H9 (cell line): ENCODE measurements at regions not wholly inside any gene's neighbourhood (a gene's known extent, or its start where the extent isn't known, plus 50 kb on each side); places are given as distances from the start of the nearest gene placed in this dataset.
"Not testable (repeated sequence)": the region's sequence is repeated elsewhere in the genome, so short reads cannot be mapped to it uniquely, and the experiment has no call there.

Experiments
- DNase-seq: peaks from one replicate; pipeline ENCODE4 v3.0.0-alpha.2; 2017
- H2AFZ ChIP-seq: one replicate; pipeline ENCODE4 v1.6.1; 2013; ENCODE audit warnings: mild to moderate bottlenecking, low read length, control low read depth, moderate library complexity
- H2AK5ac ChIP-seq: 2 replicates; pipeline ENCODE4 v1.6.1; 2013; ENCODE audit warnings: low read length, control low read depth, mixed read lengths; ENCODE audit not compliant: insufficient read length
- H2BK120ac ChIP-seq: one replicate; pipeline ENCODE4 v1.6.1; 2013; ENCODE audit warnings: low read depth, mild to moderate bottlenecking, low read length, control low read depth, inconsistent platforms; ENCODE audit not compliant: poor library complexity, severe bottlenecking
- H2BK12ac ChIP-seq: 2 replicates; pipeline ENCODE4 v1.6.1; 2013; ENCODE audit warnings: low read length, control low read depth, mixed read lengths, low read depth; ENCODE audit not compliant: insufficient read length
- H2BK15ac ChIP-seq: 2 replicates; pipeline ENCODE4 v1.6.1; 2013; ENCODE audit warnings: low read depth, low read length, control low read depth
- H2BK20ac ChIP-seq: one replicate; pipeline ENCODE4 v1.6.1; 2013; ENCODE audit warnings: low read depth, mild to moderate bottlenecking, low read length, control low read depth, inconsistent platforms; ENCODE audit not compliant: poor library complexity, severe bottlenecking
- H2BK5ac ChIP-seq: 2 replicates; pipeline ENCODE4 v1.6.1; 2013; ENCODE audit warnings: low read length, control low read depth, mixed read lengths; ENCODE audit not compliant: insufficient read length
- H3K14ac ChIP-seq: 2 replicates; pipeline ENCODE4 v1.6.1; 2013; ENCODE audit warnings: low read length, control low read depth; ENCODE audit not compliant: insufficient read depth
- H3K18ac ChIP-seq: 2 replicates; pipeline ENCODE4 v1.6.1; 2013; ENCODE audit warnings: low read depth, mild to moderate bottlenecking, mixed read lengths, low read length, control low read depth; ENCODE audit not compliant: insufficient read length
- H3K23ac ChIP-seq: 2 replicates; pipeline ENCODE4 v1.6.1; 2013; ENCODE audit warnings: low read length, control low read depth, mixed read lengths, low read depth; ENCODE audit not compliant: insufficient read length
- H3K23me2 ChIP-seq: 2 replicates; pipeline ENCODE4 v1.6.1; 2013; ENCODE audit warnings: low read depth, mild to moderate bottlenecking, mixed read lengths, low read length, control low read depth; ENCODE audit not compliant: insufficient read length, poor library complexity, severe bottlenecking
- H3K27ac ChIP-seq: 2 replicates; pipeline ENCODE4 v1.5.1; 2013; ENCODE audit warnings: low read length, control low read depth, mixed read lengths, low read depth; ENCODE audit not compliant: insufficient read length
- H3K27me3 ChIP-seq: 2 replicates; pipeline ENCODE4 v1.6.1; 2013; ENCODE audit warnings: low read length, control low read depth, inconsistent platforms; ENCODE audit not compliant: insufficient read depth
- H3K4ac ChIP-seq: 2 replicates; pipeline ENCODE4 v1.6.1; 2013; ENCODE audit warnings: low read depth, mild to moderate bottlenecking, control low read depth, inconsistent platforms, low read length, moderate library complexity
- H3K4me1 ChIP-seq: 2 replicates; pipeline ENCODE4 v1.6.1; 2013; ENCODE audit warnings: low read length, control low read depth, inconsistent platforms; ENCODE audit not compliant: insufficient read depth
- H3K4me2 ChIP-seq: 2 replicates; pipeline ENCODE4 v1.6.1; 2013; ENCODE audit warnings: low read length, control low read depth, mixed read lengths; ENCODE audit not compliant: insufficient read length, insufficient read depth
- H3K56ac ChIP-seq: 2 replicates; pipeline ENCODE4 v1.6.1; 2013; ENCODE audit warnings: low read depth, mild to moderate bottlenecking, mixed read lengths, low read length, control low read depth; ENCODE audit not compliant: insufficient read length
- H3K79me1 ChIP-seq: 2 replicates; pipeline ENCODE4 v1.6.1; 2013; ENCODE audit warnings: low read depth, mild to moderate bottlenecking, moderate library complexity, low read length, control low read depth, inconsistent platforms; ENCODE audit not compliant: insufficient read depth, poor library complexity, severe bottlenecking
- H3K79me2 ChIP-seq: 2 replicates; pipeline ENCODE4 v1.6.1; 2013; ENCODE audit warnings: low read length, control low read depth, inconsistent platforms; ENCODE audit not compliant: insufficient read depth
- H3K9ac ChIP-seq: 2 replicates; pipeline ENCODE4 v1.6.1; 2013; ENCODE audit warnings: low read length, control low read depth, mixed read lengths; ENCODE audit not compliant: insufficient read length; ENCODE audit errors: extremely low read depth
- H3K9me3 ChIP-seq: one replicate; pipeline ENCODE4 v1.6.1; 2013; ENCODE audit warnings: low read depth, low read length, inconsistent platforms; ENCODE audit not compliant: control insufficient read depth
- H3T11ph ChIP-seq: one replicate; pipeline ENCODE4 v1.6.1; 2013; ENCODE audit warnings: mild to moderate bottlenecking, low read length, control low read depth, inconsistent platforms
- H4K20me1 ChIP-seq: one replicate; pipeline ENCODE4 v1.6.1; 2013; ENCODE audit not compliant: control insufficient read depth, insufficient read length, insufficient read depth
- H4K5ac ChIP-seq: 2 replicates; pipeline ENCODE4 v1.6.1; 2013; ENCODE audit warnings: low read depth, mild to moderate bottlenecking, mixed read lengths, low read length, control low read depth; ENCODE audit not compliant: insufficient read length
- H4K8ac ChIP-seq: replicated peaks from 2 replicates; pipeline ENCODE4 v1.6.1; 2013; ENCODE audit warnings: low read length, control low read depth, mixed read lengths, low read depth; ENCODE audit not compliant: insufficient read length
- H4K91ac ChIP-seq: 2 replicates; pipeline ENCODE4 v1.6.1; 2013; ENCODE audit warnings: low read depth, mild to moderate bottlenecking, moderate library complexity, mixed read lengths, low read length, control low read depth; ENCODE audit not compliant: insufficient read length
- H3K27ac Mint-ChIP-seq, 3 experiments: 2 replicates in 2 of 3; 3 replicates in 1 of 3; pipeline ENCODE4 v1.8.0; 2020 to 2021; ENCODE audit warnings: mixed read lengths in 3 of 3, mild to moderate bottlenecking in 1 of 3, moderate library complexity in 1 of 3
- H3K27me3 Mint-ChIP-seq: 2 replicates; pipeline ENCODE4 v1.8.0; 2021; ENCODE audit warnings: low read depth, mild to moderate bottlenecking, moderate library complexity, mixed read lengths
- H3K36me3 Mint-ChIP-seq, 3 experiments: 2 replicates in 2 of 3; 3 replicates in 1 of 3; pipeline ENCODE4 v1.8.0; 2020 to 2021; ENCODE audit warnings: low read depth in 3 of 3, mixed read lengths in 3 of 3; ENCODE audit not compliant: insufficient read depth in 1 of 3
- H3K4me1 Mint-ChIP-seq, 2 experiments: 2 replicates each; pipeline ENCODE4 v1.8.0; 2020; ENCODE audit warnings: mixed read lengths in 2 of 2
- H3K4me3 Mint-ChIP-seq, 2 experiments: 2 replicates in 1 of 2; 3 replicates in 1 of 2; pipeline ENCODE4 v1.8.0; 2020 to 2021; ENCODE audit warnings: mild to moderate bottlenecking in 2 of 2, mixed read lengths in 2 of 2, moderate library complexity in 1 of 2
- H3K9me3 Mint-ChIP-seq, 2 experiments: 2 replicates in 1 of 2; 3 replicates in 1 of 2; pipeline ENCODE4 v1.8.0; 2020; ENCODE audit warnings: mild to moderate bottlenecking in 2 of 2, mixed read lengths in 2 of 2, moderate library complexity in 1 of 2
- WGBS: extraction: QIAGEN DNeasy Blood & Tissue Kit; methylation state at CpG from one replicate; pipeline ENCODE4 v1.1.7; 2013; ENCODE audit warnings: missing lambda C conversion rate, low lambda C conversion rate, mixed read lengths; ENCODE audit not compliant: insufficient read length; ENCODE audit errors: extremely low coverage; 5-methylcytosine and 5-hydroxymethylcytosine counted together
- TF ChIP-seq, protein P1 (sequence below): fragments of 200-600 bp; sonication (generic); conservative IDR thresholded peaks from 3 replicates; pipeline ENCODE4 v1.8.0; 2021; ENCODE audit warnings: antibody characterized with exemption, mild to moderate bottlenecking

DNA sequence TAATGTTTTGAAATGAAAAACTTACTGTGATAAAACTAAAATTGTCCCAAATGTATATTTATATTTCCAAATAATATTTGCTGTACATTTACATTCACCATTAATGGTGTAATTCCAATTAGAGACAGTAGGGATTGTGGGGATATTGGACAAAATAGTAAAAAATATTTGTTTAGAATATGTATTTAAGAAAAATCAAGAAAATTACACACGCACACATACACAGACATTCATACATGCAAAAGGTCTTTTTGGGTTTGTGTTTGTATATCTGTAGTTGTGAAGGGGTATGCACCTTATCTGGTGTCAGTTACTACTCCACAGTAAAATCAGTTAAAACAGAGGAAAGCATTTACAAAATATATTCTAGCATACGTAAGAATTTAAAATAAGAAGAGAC, 435.9 kb upstream of the ZNF804A start:
- no peaks in the 10 kb centered on the region for H3K27me3 ChIP-seq
- no peak overlapping the region for H4K5ac ChIP-seq
- no peak overlapping the region for H3K23ac ChIP-seq
- H3K23me2 ChIP-seq: no peaks in the 10 kb centered on the region
- no peak overlapping the region for H2AFZ ChIP-seq
- no peak for DNase-seq
- no peak overlapping the region for H3K4ac ChIP-seq
- no peaks in the 10 kb centered on the region for H3K9me3 ChIP-seq
- H2BK20ac ChIP-seq: no peak overlapping the region
- Mint-ChIP-seq H3K27me3 (no peaks in the 10 kb centered on the region), H3K4me3 (no peak overlapping the region), H3K36me3 (no peaks in the 10 kb centered on the region; a peak in 1 of 7 replicates), H3K4me1 (no peaks in the 10 kb centered on the region), H3K27ac (no peak overlapping the region), H3K9me3 (no peaks in the 10 kb centered on the region)
- H3K56ac ChIP-seq: no peak overlapping the region
- no peak overlapping the region for H2BK120ac ChIP-seq
- TF ChIP-seq, protein P1, sequence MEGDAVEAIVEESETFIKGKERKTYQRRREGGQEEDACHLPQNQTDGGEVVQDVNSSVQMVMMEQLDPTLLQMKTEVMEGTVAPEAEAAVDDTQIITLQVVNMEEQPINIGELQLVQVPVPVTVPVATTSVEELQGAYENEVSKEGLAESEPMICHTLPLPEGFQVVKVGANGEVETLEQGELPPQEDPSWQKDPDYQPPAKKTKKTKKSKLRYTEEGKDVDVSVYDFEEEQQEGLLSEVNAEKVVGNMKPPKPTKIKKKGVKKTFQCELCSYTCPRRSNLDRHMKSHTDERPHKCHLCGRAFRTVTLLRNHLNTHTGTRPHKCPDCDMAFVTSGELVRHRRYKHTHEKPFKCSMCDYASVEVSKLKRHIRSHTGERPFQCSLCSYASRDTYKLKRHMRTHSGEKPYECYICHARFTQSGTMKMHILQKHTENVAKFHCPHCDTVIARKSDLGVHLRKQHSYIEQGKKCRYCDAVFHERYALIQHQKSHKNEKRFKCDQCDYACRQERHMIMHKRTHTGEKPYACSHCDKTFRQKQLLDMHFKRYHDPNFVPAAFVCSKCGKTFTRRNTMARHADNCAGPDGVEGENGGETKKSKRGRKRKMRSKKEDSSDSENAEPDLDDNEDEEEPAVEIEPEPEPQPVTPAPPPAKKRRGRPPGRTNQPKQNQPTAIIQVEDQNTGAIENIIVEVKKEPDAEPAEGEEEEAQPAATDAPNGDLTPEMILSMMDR: 0 out of 3 replicates have a peak, but pooled peaks have one; percentile 14
- H2BK15ac ChIP-seq: no peak overlapping the region
- H3K4me2 ChIP-seq: no peak overlapping the region
- no peak overlapping the region for H4K91ac ChIP-seq
- H2BK5ac ChIP-seq: no peak overlapping the region
- H2BK12ac ChIP-seq: no peak overlapping the region
- H3K14ac ChIP-seq: no peak overlapping the region
- no peak overlapping the region for H4K8ac ChIP-seq
- H4K20me1 ChIP-seq: no peaks in the 10 kb centered on the region
- H3K9ac ChIP-seq: no peak overlapping the region
- H2AK5ac ChIP-seq: no peak overlapping the region
- no peaks in the 10 kb centered on the region for H3K4me1 ChIP-seq
- H3K27ac ChIP-seq: no peak overlapping the region
- H3K79me1 ChIP-seq: no peaks in the 10 kb centered on the region
- H3K18ac ChIP-seq: no peak overlapping the region
- H3T11ph ChIP-seq: no peak overlapping the region
- no CpG with 5 or more reads among the region's 2 CpGs for WGBS
- no peaks in the 10 kb centered on the region for H3K79me2 ChIP-seq

DNA sequence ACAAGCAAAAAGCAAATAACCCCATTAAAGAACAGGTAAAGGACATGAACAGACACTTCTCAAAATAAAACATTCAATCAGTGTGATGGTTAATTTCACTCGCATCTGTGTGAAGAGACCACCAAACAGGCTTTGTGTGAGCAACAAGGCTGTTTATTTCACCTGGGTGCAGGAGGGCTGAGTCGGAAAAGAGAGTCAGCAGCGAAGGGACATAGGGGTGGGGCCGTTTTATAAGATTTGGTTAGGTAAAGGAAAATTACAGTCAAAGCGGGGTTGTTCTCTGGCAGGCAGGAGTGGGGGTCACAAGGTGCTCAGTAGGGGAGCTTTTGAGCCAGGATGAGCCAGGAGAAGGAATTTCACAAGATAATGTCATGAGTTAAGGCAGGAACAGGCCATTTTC, 429.5 kb upstream of the ZNF804A start:
- not testable (repeated sequence) for H4K20me1 ChIP-seq, H3K4me1 ChIP-seq, H3K23ac ChIP-seq, DNase-seq, H3K27me3 Mint-ChIP-seq, H2BK120ac ChIP-seq, H2BK20ac ChIP-seq, H4K91ac ChIP-seq, H3K9ac ChIP-seq, H3K36me3 Mint-ChIP-seq, H3K4ac ChIP-seq, H3T11ph ChIP-seq, H3K79me2 ChIP-seq, H3K56ac ChIP-seq, H2BK15ac ChIP-seq, H3K27me3 ChIP-seq, H4K8ac ChIP-seq, H3K14ac ChIP-seq, H3K9me3 ChIP-seq, H3K18ac ChIP-seq, H2AFZ ChIP-seq, H3K27ac ChIP-seq, H2BK12ac ChIP-seq, H4K5ac ChIP-seq, H3K9me3 Mint-ChIP-seq, H3K79me1 ChIP-seq, H2BK5ac ChIP-seq, H2AK5ac ChIP-seq, H3K4me2 ChIP-seq, H3K4me3 Mint-ChIP-seq, H3K23me2 ChIP-seq
- Mint-ChIP-seq H3K4me1 (peaks cover 12 to 13% of the 10 kb centered on the region in 2 experiments), H3K27ac (peak overlapping the region; percentile 15 to 55 (median 32); a peak in 3 of 7 replicates)
- WGBS: no CpG with 5 or more reads among the region's 5 CpGs
